Loucy (cell line): ENCODE measurements at regions not wholly inside any gene's neighbourhood (a gene's known extent, or its start where the extent isn't known, plus 50 kb on each side); places are given as distances from the start of the nearest gene placed in this dataset.

Source experiments
- CTCF ChIP-seq: fragments of 200-600 bp; sonication (generic); conservative IDR thresholded peaks from 2 replicates; pipeline ENCODE4 v1.5.1; 2014; ENCODE audit warnings: mild to moderate bottlenecking, antibody characterized with exemption, low read length
- EZH2phosphoT487 ChIP-seq: fragments of 200-600 bp; IDR thresholded peaks from 2 replicates; pipeline ENCODE4 v1.6.1; 2018; ENCODE audit warnings: antibody characterized with exemption, mild to moderate bottlenecking, moderate library complexity, borderline replicate concordance

- TF ChIP-seq CTCF = no peak
- TF ChIP-seq EZH2phosphoT487 = no peak
These were observed 383.7 kb downstream of the IDS start for GRCh38 chrX:149121206-149121920.
